Fibroblast of skin of right quadriceps (primary cell): ENCODE measurements at regions not wholly inside any gene's neighbourhood (a gene's known extent, or its start where the extent isn't known, plus 50 kb on each side); places are given as distances from the start of the nearest gene placed in this dataset.
"Not testable (repeated sequence)": the region's sequence is repeated elsewhere in the genome, so short reads cannot be mapped to it uniquely, and the experiment has no call there.

ENCODE experiments used
- DNase-seq: peaks from one replicate; pipeline ENCODE4 v3.0.0-alpha.2; 2013

GRCh38 chr7:112981966-112982365 lies 104.7 kb downstream of the GPR85 start:
- DNase-seq = no peak

GRCh38 chr7:112979055-112979454 lies 107.6 kb downstream of the GPR85 start:
- not testable (repeated sequence) for DNase-seq

GRCh38 chr7:112977244-112977955 lies 109.2 kb downstream of the GPR85 start:
- not testable (repeated sequence) for DNase-seq

DNA sequence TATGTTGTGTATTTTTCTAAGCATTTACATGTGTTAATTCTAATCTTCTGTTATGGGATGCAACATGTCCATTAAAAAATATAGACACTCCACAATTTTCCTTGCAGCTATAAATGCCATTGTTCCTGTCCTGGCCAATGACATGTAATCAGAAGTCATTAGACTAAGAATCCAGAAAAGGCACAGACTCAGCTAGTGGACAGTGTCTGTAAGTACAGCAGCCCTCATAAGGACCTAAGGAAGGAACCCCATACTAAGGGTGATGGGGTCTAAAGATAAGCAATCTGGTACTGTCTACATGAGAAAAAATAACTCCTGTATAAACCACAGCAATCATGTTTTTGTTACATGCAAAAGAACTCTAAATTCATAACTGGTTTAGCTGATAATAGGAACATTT lies 115.9 kb downstream of the GPR85 start:
- no peak for DNase-seq

DNA sequence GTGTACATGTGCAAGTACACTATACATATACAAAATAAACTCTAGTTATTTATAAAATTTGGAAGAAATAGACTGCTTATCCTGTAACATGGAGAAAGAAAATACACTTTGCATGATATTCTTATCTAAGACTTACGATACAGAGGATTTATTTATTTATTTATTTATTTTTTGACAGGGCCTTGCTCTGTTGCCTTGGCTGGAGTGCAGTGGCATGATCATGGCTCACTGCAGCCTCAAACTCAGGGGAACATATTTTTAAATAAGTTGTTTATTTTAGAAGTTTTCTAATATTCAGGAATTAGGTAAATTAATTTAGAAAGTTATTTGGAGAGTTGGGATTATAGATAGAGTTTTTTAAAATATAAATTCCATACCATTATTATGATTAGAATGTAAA lies 116.7 kb downstream of the GPR85 start:
- no peak for DNase-seq

- no peak for DNase-seq
Observed at GRCh38 chr7:112965506-112965905, 121.1 kb downstream of the GPR85 start.

GRCh38 chr7:112963634-112964033 lies 123.0 kb downstream of the GPR85 start:
- DNase-seq = no peak

- no peak for DNase-seq
Observed at GRCh38 chr7:112962815-112963214, 123.8 kb downstream of the GPR85 start.

DNA sequence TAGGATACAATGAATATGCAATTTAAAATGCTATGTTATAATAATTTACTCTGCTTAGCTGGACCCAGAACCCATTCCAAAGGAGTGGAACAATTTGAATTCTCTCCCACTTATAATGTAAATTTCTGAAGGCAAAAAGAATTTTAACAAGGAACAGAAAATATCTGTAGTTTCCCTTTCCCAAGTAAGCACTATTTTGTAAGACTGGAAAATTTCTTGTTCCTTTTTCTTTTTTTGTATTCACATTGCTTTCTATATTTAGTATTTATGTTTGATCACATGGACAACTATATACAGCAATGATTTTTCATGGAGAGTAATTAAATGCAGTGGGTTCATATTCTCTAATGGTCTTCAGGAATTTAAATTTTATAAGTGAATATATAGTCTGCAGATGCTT lies 127.4 kb downstream of the GPR85 start:
- no peak for DNase-seq

GRCh38 chr7:112958775-112959174 lies 127.9 kb downstream of the GPR85 start:
- no peak for DNase-seq

DNA sequence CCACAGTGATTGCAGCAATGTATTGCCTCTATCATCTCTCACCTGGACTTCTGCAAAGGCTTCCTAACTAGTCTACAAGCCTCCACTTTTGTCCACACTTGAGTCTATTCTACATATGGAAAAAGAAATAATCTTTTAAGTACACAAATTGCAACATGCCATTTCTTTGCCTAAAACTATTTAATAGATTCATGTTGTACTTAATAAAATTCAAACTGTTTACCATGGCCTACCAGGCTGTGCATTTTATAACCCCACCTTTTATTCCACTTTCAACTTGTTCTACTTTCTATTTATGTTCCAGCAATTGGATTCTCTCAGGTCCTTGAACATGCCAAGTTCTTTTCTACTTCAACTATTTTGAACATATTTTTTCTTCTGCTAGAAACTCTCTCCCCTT lies 128.7 kb downstream of the GPR85 start:
- no peak for DNase-seq

GRCh38 chr7:112953031-112953430 lies 133.6 kb downstream of the GPR85 start:
- not testable (repeated sequence) for DNase-seq

DNA sequence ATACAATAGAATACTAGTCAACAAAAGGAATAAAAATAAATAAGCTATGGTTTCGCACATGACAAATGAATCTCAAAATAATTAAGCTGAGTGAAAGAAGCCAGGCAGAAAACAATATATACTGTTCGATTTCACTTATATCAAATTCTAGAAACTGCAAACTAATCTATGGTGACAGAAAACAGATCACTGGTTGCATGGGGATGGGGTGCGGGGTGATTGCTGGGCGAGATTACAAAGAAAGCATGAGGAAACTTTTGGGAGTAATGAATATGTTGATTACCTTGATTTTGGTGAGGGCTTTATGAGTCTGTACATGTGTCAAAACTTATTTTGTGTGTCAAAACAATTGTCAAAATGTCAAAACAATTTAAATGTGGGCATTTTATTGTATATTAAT lies 135.6 kb downstream of the GPR85 start:
- no peak for DNase-seq

GRCh38 chr7:112949682-112950081 lies 136.9 kb downstream of the GPR85 start:
- DNase-seq = not testable (repeated sequence)

- no peak for DNase-seq
Observed at GRCh38 chr7:112946350-112946749, 140.3 kb downstream of the GPR85 start.

DNA sequence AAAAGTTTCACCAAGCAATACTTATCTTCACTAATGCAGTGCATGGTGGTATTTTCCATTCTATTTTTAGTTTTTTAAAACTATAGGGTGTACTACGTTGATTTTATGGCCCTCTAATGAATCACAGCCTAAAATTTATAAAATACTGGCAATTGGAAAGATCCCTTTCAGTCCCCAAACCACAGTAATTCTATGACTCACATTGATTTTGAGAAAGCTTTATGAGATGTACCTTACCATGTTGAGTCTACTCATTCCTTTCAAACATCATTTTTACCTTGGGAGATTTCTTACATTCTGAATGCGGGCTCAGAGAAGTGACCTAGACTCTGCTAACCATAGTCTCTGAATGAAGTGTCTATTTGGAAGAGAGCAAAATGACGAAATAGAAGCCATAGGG lies 141.6 kb downstream of the GPR85 start:
- peak; percentile 23 for DNase-seq

- DNase-seq = no peak
Observed at GRCh38 chr7:112942981-112943380, 143.6 kb downstream of the GPR85 start.

DNA sequence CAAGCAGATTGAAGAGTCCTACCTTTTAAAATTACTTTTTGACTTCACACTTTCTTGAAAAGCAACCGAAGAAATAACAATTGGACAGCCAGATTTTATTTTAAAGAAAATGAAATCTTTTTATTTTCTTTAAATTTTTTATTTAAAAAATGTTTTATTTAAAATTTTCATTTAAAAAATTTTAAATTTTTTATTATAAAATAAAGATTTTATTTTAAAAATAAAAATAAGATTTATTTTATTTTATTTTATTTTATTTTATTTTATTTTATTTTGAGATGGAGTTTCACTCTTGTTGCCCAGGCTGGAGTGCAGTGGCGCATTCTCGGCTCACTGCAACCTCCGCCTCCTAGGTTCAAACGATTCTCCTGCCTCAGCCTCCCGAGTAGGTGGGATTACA lies 144.5 kb downstream of the GPR85 start:
- DNase-seq = not testable (repeated sequence)

DNA sequence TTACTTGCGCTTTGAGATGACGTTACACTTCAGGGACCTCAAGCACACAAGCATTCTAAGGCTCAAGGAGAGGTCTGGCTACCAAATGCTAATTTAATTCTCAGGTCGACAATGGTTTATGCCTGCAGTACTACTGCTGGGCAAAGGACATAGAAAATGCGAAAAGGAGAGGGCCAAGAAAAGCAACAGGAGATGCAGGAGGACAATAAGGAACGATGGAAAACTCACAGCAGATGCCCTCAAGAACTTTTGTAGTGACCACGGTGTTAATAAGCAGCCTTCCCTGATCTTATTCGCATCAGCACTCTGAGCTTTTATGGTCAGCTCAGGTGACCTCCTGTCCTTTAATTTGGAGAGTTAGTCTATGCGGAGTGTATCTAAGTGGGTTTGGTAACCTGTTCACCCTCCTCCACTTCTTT lies 146.3 kb downstream of the GPR85 start:
- DNase-seq = no peak

DNA sequence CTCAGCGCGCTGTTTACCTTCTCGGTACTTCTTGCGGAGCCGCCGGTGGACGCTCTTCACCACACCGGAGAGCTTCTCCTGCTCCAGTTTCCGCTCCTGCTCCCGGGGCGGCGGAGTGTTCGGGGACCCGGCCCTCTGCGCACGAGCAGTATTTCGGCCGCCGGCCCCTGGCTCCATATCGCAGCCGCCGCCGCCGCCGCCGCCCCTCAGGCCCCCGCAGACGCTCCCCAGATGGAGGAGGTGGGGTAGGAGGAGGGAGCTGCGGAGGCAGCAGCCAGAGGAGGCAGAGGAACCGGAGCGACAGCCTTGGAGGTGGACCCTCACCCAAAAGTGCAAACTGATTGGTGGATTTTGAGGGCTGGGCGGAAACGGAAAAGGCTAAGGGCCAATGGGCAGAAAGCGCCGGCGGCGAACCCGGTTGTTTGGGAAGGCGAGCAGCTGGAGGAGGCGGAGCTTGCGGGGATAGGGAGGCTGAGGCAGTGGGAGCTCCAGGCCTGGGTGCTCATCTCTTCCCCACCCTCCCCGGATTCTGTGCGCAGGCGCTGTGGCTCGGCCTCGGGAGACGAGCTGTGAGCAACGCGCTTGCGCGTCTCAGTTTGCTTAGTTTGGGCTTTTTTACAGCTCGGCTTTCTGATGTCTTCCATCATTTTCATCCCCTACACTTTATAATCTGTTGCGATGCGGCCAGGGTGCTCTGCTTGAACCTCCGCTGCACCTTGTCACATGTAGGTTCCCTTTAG lies 146.9 kb downstream of the GPR85 start:
- DNase-seq = peak; percentile 99

DNA sequence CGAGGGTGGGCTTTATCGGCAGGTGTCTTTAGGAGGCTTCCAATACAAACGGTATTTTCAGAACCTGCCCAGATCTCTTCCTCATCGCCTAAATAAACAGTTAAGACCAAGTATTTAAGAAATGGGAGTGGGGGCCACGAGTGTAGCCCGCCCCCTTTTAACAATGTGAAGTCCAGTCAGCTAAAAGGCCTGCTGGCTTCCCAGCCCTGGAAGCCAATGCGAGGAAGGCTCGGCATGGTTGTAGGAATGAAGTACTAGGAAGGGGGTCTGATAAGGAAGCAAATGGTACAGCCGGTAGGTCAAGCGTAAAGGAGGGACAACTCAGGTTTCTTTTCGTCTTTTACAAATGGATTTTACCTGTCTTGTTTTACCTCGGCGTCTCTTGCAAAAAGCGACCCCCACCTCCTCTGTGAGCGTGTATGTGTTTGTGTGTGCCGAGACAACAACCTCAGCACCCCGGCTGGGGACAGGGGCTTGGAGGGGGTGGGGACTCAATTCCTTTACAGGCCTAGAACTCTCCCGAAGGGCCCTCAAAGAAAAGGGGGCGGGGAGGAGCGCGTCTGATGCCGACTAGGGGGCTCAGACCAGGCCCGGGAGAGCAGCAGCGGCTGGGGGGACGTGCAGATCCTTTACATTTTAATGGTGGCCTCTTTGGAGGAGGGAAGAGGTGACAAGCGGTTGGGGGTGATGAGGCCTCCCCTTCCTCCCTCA lies 147.6 kb downstream of the GPR85 start:
- DNase-seq = peak; percentile 27

- DNase-seq = peak; percentile 40
Observed at GRCh38 chr7:112937651-112938415, 147.6 kb upstream of the TMEM168 start.

DNA sequence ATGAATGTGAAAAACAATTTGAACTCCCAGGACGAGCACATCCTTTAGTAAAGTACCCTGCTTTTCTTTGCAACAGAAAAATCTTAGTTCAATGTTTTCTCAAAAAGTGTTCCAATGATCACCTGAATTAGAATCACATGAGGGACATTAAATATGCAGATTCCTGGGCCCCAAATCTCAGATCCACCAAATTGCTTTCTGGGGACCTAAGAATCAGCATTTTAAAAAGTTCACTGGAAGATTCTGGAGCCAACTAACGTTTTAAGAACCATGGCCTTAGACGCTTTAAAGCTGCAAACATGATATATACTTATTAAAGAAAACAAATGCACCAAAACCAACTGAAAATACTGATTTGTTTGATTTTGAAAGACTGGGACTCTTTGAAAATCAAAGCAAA lies 143.4 kb upstream of the TMEM168 start:
- no peak for DNase-seq
